Cardiac fibroblast (primary cell): ENCODE measurements at regions not wholly inside any gene's neighbourhood (a gene's known extent, or its start where the extent isn't known, plus 50 kb on each side); places are given as distances from the start of the nearest gene placed in this dataset.
A peak's percentile ranks its signal among the peaks of the same experiment; 100 is the strongest.
"Not testable (repeated sequence)": the region's sequence is repeated elsewhere in the genome, so short reads cannot be mapped to it uniquely, and the experiment has no call there.

Experiments used
- DNase-seq, 2 donors: peaks; one replicate each; pipeline versions ENCODE4 v3.0.0 to v3.0.0-alpha.2; 2010; ENCODE audit warnings: low read depth in 2 of 2
- H3K4me3 ChIP-seq, 2 donors: replicated peaks in 1 of 2; 1 replicate in 1 of 2; 2 replicates in 1 of 2; pipeline ENCODE4 v1.5.1; 2011; ENCODE audit warnings: low read depth in 2 of 2, low read length in 2 of 2, mild to moderate bottlenecking in 2 of 2, moderate library complexity in 1 of 2
- CTCF ChIP-seq: IDR thresholded peaks from one replicate; pipeline ENCODE4 v1.5.1; 2011; ENCODE audit warnings: low read depth, mild to moderate bottlenecking, low read length, inconsistent platforms

GRCh38 chr2:114331934-114332333 lies 110.5 kb upstream of the DPP10 start:
- no peak overlapping the region for H3K4me3 ChIP-seq
- no peak for TF ChIP-seq CTCF
- no peak for DNase-seq

DNA sequence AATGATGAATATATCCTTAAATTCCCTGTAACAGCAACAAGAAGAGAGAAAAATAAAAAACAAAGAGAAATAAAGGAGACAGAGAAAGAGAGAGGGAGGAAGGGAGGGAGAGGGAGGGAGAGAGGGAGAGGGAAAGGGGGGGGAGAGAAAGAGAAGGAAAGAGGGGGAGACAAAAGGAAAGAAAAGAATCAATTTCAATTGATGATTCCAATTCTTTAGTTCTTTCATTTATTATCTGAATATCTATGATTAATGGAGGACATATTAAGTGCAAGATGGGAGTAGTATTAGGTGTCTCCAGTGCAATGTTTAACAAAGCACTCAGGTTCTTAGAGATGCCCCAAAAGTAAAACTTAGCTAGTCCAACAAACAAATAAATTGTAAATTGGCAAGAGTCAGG lies 97.2 kb upstream of the DPP10 start:
- no peak for DNase-seq
- no peak for TF ChIP-seq CTCF
- no peak overlapping the region for H3K4me3 ChIP-seq

GRCh38 chr2:114346658-114347057 lies 95.8 kb upstream of the DPP10 start:
- no peak for TF ChIP-seq CTCF
- no peak overlapping the region for H3K4me3 ChIP-seq
- DNase-seq: no peak

DNA sequence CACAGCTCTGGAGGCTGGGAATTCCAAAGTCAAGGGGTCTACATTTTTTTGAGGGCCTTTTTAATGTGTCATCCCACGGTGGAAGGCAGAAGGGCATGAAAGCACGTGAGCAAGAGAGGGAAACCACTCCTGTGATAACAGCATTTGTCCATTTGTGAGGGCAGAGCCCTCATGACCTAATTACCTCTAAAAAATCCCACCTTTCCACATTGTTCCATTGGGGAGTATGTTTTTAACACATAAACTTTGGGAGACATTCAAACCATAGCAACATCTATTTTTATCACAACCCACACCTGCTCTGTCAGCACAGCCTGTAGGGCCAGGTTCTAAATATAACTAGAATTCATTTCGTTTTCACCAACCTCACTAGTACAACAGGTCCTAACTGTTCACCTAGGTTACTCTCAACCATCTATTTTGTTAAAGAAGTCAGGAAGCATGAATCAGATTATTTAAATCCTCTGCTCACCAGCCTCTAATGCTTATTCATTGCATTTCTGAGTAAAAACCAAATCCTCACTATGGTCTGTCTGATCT lies 92.2 kb upstream of the DPP10 start:
- DNase-seq: no peak
- TF ChIP-seq CTCF: no peak
- no peak overlapping the region for H3K4me3 ChIP-seq

DNA sequence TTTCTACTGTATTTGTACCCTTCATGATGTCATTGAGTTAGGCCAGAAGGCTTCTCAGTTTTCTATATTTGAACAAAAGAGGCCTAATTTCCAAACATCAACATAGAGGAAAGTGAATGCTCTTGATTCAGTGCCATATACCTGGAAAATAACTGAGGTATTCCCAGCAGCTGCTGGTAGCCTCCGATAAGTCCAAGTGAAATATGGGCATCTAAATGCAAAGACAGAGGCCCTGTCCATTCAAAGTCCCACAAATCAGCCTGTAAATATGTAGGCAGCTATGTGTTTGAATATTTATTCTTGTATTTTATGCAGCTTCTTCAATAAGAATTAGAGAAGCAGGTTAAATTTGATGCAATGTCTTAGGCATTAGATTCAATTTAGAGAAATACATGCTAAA lies 89.5 kb upstream of the DPP10 start:
- DNase-seq: no peak
- no peak for TF ChIP-seq CTCF
- no peak overlapping the region for H3K4me3 ChIP-seq

DNA sequence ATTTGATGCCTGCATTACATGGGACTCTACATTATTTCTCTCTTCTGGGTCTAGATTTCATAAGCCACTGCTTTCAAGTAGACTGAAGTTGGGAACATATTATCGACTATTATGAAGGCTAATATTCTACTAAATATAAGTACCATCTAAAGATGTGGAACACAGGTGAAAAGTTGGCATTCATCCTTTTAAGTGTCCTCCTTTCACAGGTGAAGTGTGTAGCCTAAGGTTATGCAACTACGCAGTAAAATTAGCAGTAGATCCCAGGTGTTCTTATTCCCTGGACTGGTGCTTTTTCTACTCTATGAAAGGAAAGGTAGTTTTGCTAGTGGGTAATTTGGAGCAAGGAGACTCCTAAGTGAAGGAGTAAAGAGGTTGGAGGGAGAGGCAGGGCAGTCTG lies 88.2 kb upstream of the DPP10 start:
- DNase-seq: no peak
- H3K4me3 ChIP-seq: no peak overlapping the region
- no peak for TF ChIP-seq CTCF

- no peak for TF ChIP-seq CTCF
- no peak overlapping the region for H3K4me3 ChIP-seq
- peak in 1 of 2 donors; percentile 2 for DNase-seq
Measured at GRCh38 chr2:114368705-114369104, 73.7 kb upstream of the DPP10 start.

DNA sequence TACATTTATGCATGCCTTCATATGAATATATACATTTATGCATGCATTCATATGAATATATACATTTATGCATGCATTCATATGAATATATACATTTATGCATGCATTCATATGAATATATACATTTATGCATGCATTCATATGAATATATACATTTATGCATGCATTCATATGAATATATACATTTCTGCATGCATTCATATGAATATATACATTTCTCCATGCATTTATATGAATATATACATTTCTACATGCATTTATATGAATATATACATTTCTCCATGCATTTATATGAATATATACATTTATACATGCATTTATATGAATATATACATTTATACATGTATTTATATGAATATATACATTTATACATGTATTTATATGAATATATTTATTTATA lies 70.7 kb upstream of the DPP10 start:
- not testable (repeated sequence) for DNase-seq, H3K4me3 ChIP-seq
